ENCODE measurements at regions not wholly inside any gene's neighbourhood (a gene's known extent, or its start where the extent isn't known, plus 50 kb on each side); places are given as distances from the start of the nearest gene placed in this dataset.

- no peak for TF ChIP-seq CTCF (IDR thresholded peaks at IDR 0.05; ENCODE audit: insufficient read depth, low read length, missing control alignments)
- ChIA-PET POLR2A (interaction anchor here (0.7 kb wide), 1 partner anchor 96 kb away, joined by 3 read pairs; no protein-coding TSS in a partner anchor), CTCF (no interaction called here)
- no peak overlapping the region for H3K4me3 ChIP-seq (ENCODE audit: low read depth, low read length)
- no peak for DNase-seq (ENCODE audit: low read depth, low spot score)
These were observed 157.0 kb upstream of the NECTIN1 start for GRCh38 chr11:119885861-119886567.

DNA sequence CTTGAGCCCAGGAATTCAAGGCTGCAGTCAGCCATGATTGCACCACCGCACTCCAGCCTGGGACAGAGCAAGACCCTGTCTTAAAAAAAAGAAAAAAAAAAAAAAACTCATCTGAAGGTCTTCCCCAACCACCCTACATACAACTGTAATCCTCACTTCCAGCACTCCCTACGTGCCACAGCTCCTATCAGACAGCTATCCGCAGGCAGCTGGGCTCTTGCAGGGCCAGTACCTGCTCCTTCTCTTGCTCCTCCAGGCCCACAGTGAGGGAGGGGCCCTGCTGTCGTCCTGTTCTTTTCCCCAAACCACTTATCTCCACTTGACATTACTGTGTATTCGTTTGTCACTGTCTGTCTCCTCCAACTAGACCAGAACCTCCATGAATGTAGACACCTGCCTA, 156.1 kb upstream of the NECTIN1 start:
- ChIA-PET CTCF (no interaction called here), POLR2A (no interaction called here)

DNA sequence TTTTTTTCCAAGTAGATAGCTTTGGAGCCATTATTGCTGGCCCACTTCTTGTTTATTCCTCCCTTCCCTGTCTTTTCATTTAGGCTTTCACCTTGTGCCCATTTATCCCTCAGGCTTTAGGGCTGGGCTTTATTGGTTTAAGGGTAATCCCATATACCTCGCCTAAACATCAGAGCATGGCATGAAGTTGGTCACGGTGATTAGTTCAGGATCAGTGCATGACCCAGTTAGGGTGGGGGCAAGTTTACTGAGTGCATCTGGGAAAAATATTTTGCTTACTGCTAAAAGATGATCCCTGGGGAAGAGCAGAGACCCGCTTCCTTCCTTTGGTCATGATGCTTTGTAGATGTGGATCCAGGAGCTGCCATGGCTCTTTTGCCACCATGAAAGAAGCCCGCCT, 153.3 kb upstream of the NECTIN1 start:
- POLR2A ChIA-PET = no interaction called here
- no peak overlapping the region for H3K4me3 ChIP-seq (ENCODE audit: low read depth, low read length)
- TF ChIP-seq CTCF (IDR thresholded peaks at IDR 0.05; ENCODE audit: insufficient read depth, low read length, missing control alignments) = no peak
- DNase-seq (ENCODE audit: low read depth, low spot score) = no peak
- CTCF ChIA-PET = interaction anchor here (0.6 to 0.7 kb wide), 2 partner anchors 267 to 1112 kb away, joined by 3 read pairs; no protein-coding TSS in a partner anchor

More for the DNA sequence above, 156.1 kb upstream of the NECTIN1 start:
- no peak for TF ChIP-seq CTCF (IDR thresholded peaks at IDR 0.05; ENCODE audit: insufficient read depth, low read length, missing control alignments)
- no peak overlapping the region for H3K4me3 ChIP-seq (ENCODE audit: low read depth, low read length)
- no peak for DNase-seq (ENCODE audit: low read depth, low spot score)

GRCh38 chr11:119880873-119881272, 151.9 kb upstream of the NECTIN1 start:
- ChIA-PET POLR2A (no interaction called here), CTCF (no interaction called here)
- no peak for TF ChIP-seq CTCF (IDR thresholded peaks at IDR 0.05; ENCODE audit: insufficient read depth, low read length, missing control alignments)
- no peak overlapping the region for H3K4me3 ChIP-seq (ENCODE audit: low read depth, low read length)
- DNase-seq (ENCODE audit: low read depth, low spot score) = no peak

- CTCF ChIA-PET = no interaction called here
- POLR2A ChIA-PET = no interaction called here
- TF ChIP-seq CTCF (IDR thresholded peaks at IDR 0.05; ENCODE audit: insufficient read depth, low read length, missing control alignments) = no peak
- no peak overlapping the region for H3K4me3 ChIP-seq (ENCODE audit: low read depth, low read length)
- no peak for DNase-seq (ENCODE audit: low read depth, low spot score)
These were observed 151.1 kb upstream of the NECTIN1 start for GRCh38 chr11:119880143-119880542.

GRCh38 chr11:119878990-119879389, 150.0 kb upstream of the NECTIN1 start:
- no peak overlapping the region for H3K4me3 ChIP-seq (ENCODE audit: low read depth, low read length)
- no peak for TF ChIP-seq CTCF (IDR thresholded peaks at IDR 0.05; ENCODE audit: insufficient read depth, low read length, missing control alignments)
- DNase-seq (ENCODE audit: low read depth, low spot score) = no peak
- POLR2A ChIA-PET = no interaction called here
- CTCF ChIA-PET = interaction anchor here (1.1 kb wide), 1 partner anchor 19 kb away, joined by 3 read pairs; no protein-coding TSS in a partner anchor
